Neural cell (in vitro differentiated cells): ENCODE measurements at regions not wholly inside any gene's neighbourhood (a gene's known extent, or its start where the extent isn't known, plus 50 kb on each side); places are given as distances from the start of the nearest gene placed in this dataset.

Experiments used
- POLR2AphosphoS5 ChIP-seq: IDR thresholded peaks from 2 replicates; pipeline ENCODE4 v1.6.1; 2012
- RAD21 ChIP-seq: fragments of 450-650 bp; conservative IDR thresholded peaks from 2 replicates; pipeline ENCODE4 v1.6.1; 2014; ENCODE audit warnings: antibody characterized with exemption, mild to moderate bottlenecking, moderate library complexity
- TF ChIP-seq, protein P1 (sequence below): fragments of 450-650 bp; IDR thresholded peaks from 2 replicates; pipeline ENCODE4 v1.5.1; 2014; ENCODE audit warnings: antibody characterized with exemption, mild to moderate bottlenecking, moderate library complexity; ENCODE audit not compliant: poor library complexity, severe bottlenecking

DNA sequence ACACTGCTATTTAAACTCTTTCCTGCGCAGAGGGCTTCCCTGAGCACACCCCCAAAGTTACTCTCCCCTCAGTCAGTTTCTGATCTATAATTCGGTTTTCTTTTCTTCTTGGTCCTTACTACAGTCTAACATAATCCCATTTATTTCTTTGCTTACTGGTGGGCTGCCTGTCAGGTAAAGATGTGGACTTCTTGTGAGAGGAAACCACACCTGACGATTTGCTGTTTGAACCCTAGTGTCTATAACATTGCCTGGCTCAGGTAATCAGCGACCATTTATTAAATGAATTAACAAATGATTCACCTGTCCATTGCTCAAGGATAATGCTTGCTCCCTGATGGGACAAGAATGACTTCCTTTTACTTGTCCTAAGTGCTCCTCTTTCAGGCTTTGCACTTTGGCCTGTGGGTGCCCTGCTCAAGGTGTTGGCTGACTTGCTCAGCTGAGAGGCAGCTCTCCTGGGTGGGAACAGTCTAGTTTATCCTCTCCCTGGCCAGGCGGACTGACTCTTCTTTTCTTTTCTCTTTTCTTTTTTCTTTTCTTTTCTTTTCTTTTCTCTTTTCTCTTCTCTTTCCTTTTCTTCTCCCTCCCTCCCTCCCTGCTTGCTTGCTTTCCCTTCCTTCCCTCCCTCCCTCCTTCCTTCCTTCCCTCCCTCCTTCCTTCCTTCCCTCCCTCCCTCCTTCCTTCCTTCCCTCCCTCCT is 233.1 kb downstream of the BCAS1 start:
- TF ChIP-seq, protein P1, sequence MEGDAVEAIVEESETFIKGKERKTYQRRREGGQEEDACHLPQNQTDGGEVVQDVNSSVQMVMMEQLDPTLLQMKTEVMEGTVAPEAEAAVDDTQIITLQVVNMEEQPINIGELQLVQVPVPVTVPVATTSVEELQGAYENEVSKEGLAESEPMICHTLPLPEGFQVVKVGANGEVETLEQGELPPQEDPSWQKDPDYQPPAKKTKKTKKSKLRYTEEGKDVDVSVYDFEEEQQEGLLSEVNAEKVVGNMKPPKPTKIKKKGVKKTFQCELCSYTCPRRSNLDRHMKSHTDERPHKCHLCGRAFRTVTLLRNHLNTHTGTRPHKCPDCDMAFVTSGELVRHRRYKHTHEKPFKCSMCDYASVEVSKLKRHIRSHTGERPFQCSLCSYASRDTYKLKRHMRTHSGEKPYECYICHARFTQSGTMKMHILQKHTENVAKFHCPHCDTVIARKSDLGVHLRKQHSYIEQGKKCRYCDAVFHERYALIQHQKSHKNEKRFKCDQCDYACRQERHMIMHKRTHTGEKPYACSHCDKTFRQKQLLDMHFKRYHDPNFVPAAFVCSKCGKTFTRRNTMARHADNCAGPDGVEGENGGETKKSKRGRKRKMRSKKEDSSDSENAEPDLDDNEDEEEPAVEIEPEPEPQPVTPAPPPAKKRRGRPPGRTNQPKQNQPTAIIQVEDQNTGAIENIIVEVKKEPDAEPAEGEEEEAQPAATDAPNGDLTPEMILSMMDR: no peak
- TF ChIP-seq RAD21 (no peak), POLR2AphosphoS5 (no peak)
